ENCODE measurements at regions not wholly inside any gene's neighbourhood (a gene's known extent, or its start where the extent isn't known, plus 50 kb on each side); places are given as distances from the start of the nearest gene placed in this dataset.

- CTCF ChIA-PET = no interaction called here
- Mint-ChIP-seq H3K9me3 (peaks cover 3 to 12% (median 4%) of the 10 kb centered on the region in 5 donors), H3K27ac (no peak overlapping the region)
These were observed 361.6 kb upstream of the GRM3 start for GRCh38 chr7:86282014-86282682.

GRCh38 chr7:86280150-86280549 is 363.6 kb upstream of the GRM3 start:
- no peaks in the 10 kb centered on the region for H3K36me3 ChIP-seq (ENCODE audit: insufficient read depth, low read length)
- no peak overlapping the region for H3K27ac Mint-ChIP-seq
- no peaks in the 10 kb centered on the region for H3K27me3 ChIP-seq (ENCODE audit: insufficient read depth, low read length, poor library complexity, severe bottlenecking)
- peaks cover 2 to 16% (median 7%) of the 10 kb centered on the region in 5 donors for H3K9me3 Mint-ChIP-seq
- DNase-seq = no peak
- no peaks in the 10 kb centered on the region for H3K9me3 ChIP-seq (ENCODE audit: low read length)
- H3K27me3 Mint-ChIP-seq = no peaks in the 10 kb centered on the region
- no peaks in the 10 kb centered on the region for H3K36me3 Mint-ChIP-seq
- H3K4me1 ChIP-seq (ENCODE audit: insufficient read depth, low read length) = no peaks in the 10 kb centered on the region
- H3K27ac ChIP-seq (ENCODE audit: low read depth, low read length) = no peak overlapping the region
- no peak overlapping the region for H3K4me3 ChIP-seq (ENCODE audit: low read length)
- ChIA-PET CTCF (no interaction called here), POLR2A (no interaction called here)
- no peak overlapping the region for H3K4me3 Mint-ChIP-seq
- no peaks in the 10 kb centered on the region for H3K4me1 Mint-ChIP-seq

More at GRCh38 chr7:86282014-86282682, 361.6 kb upstream of the GRM3 start:
- no peak overlapping the region for H3K4me3 ChIP-seq (ENCODE audit: low read length)
- H3K27ac ChIP-seq (ENCODE audit: low read depth, low read length) = no peak overlapping the region
- H3K36me3 ChIP-seq (ENCODE audit: insufficient read depth, low read length) = no peaks in the 10 kb centered on the region
- Mint-ChIP-seq H3K27me3 (no peaks in the 10 kb centered on the region), H3K4me1 (no peaks in the 10 kb centered on the region), H3K4me3 (no peak overlapping the region), H3K36me3 (no peaks in the 10 kb centered on the region)
- H3K27me3 ChIP-seq (ENCODE audit: insufficient read depth, low read length, poor library complexity, severe bottlenecking) = no peaks in the 10 kb centered on the region
- POLR2A ChIA-PET = no interaction called here
- H3K9me3 ChIP-seq (ENCODE audit: low read length) = no peaks in the 10 kb centered on the region
- no peaks in the 10 kb centered on the region for H3K4me1 ChIP-seq (ENCODE audit: insufficient read depth, low read length)
- DNase-seq = no peak

- Mint-ChIP-seq H3K4me1 (no peaks in the 10 kb centered on the region), H3K27me3 (no peaks in the 10 kb centered on the region), H3K27ac (no peak overlapping the region), H3K4me3 (no peak overlapping the region), H3K36me3 (no peaks in the 10 kb centered on the region), H3K9me3 (peaks cover 0 to 31% (median 8%) of the 10 kb centered on the region in 5 donors)
- no peak overlapping the region for H3K4me3 ChIP-seq (ENCODE audit: low read length)
- no peak for DNase-seq
- CTCF ChIA-PET = no interaction called here
- H3K4me1 ChIP-seq (ENCODE audit: insufficient read depth, low read length) = no peaks in the 10 kb centered on the region
- no peak overlapping the region for H3K27ac ChIP-seq (ENCODE audit: low read depth, low read length)
- POLR2A ChIA-PET = no interaction called here
- H3K9me3 ChIP-seq (ENCODE audit: low read length) = no peaks in the 10 kb centered on the region
- no peaks in the 10 kb centered on the region for H3K36me3 ChIP-seq (ENCODE audit: insufficient read depth, low read length)
- H3K27me3 ChIP-seq (ENCODE audit: insufficient read depth, low read length, poor library complexity, severe bottlenecking) = no peaks in the 10 kb centered on the region
These were observed 380.9 kb upstream of the GRM3 start for GRCh38 chr7:86262781-86263180.

- H3K36me3 Mint-ChIP-seq = no peaks in the 10 kb centered on the region
- H3K27ac Mint-ChIP-seq = no peak overlapping the region
- no peaks in the 10 kb centered on the region for H3K27me3 Mint-ChIP-seq
- Histone ChIP-seq H3K4me3 (ENCODE audit: low read length) (no peak overlapping the region), H3K27me3 (ENCODE audit: insufficient read depth, low read length, poor library complexity, severe bottlenecking) (no peaks in the 10 kb centered on the region), H3K4me1 (ENCODE audit: insufficient read depth, low read length) (no peaks in the 10 kb centered on the region), H3K36me3 (ENCODE audit: insufficient read depth, low read length) (no peaks in the 10 kb centered on the region), H3K27ac (ENCODE audit: low read depth, low read length) (no peak overlapping the region), H3K9me3 (ENCODE audit: low read length) (no peaks in the 10 kb centered on the region)
- peaks cover 5 to 27% (median 10%) of the 10 kb centered on the region in 5 donors for H3K9me3 Mint-ChIP-seq
- ChIA-PET CTCF (no interaction called here), POLR2A (no interaction called here)
- DNase-seq = no peak
- H3K4me3 Mint-ChIP-seq = no peak overlapping the region
- no peaks in the 10 kb centered on the region for H3K4me1 Mint-ChIP-seq
These were observed 385.8 kb upstream of the GRM3 start for GRCh38 chr7:86257894-86258293.

GRCh38 chr7:86252406-86252805 is 391.3 kb upstream of the GRM3 start:
- Mint-ChIP-seq H3K9me3 (peaks cover 5 to 43% (median 14%) of the 10 kb centered on the region in 5 donors), H3K27ac (no peak overlapping the region), H3K4me1 (no peaks in the 10 kb centered on the region), H3K27me3 (no peaks in the 10 kb centered on the region), H3K4me3 (no peak overlapping the region), H3K36me3 (no peaks in the 10 kb centered on the region)
- Histone ChIP-seq H3K4me3 (ENCODE audit: low read length) (no peak overlapping the region), H3K27me3 (ENCODE audit: insufficient read depth, low read length, poor library complexity, severe bottlenecking) (no peaks in the 10 kb centered on the region), H3K4me1 (ENCODE audit: insufficient read depth, low read length) (no peaks in the 10 kb centered on the region), H3K27ac (ENCODE audit: low read depth, low read length) (no peak overlapping the region), H3K36me3 (ENCODE audit: insufficient read depth, low read length) (no peaks in the 10 kb centered on the region), H3K9me3 (ENCODE audit: low read length) (no peaks in the 10 kb centered on the region)
- CTCF ChIA-PET = no interaction called here
- POLR2A ChIA-PET = no interaction called here
- DNase-seq = no peak

GRCh38 chr7:86248977-86249376 is 394.7 kb upstream of the GRM3 start:
- H3K27ac Mint-ChIP-seq = no peak overlapping the region
- no peaks in the 10 kb centered on the region for H3K36me3 Mint-ChIP-seq
- no peaks in the 10 kb centered on the region for H3K4me1 Mint-ChIP-seq
- Histone ChIP-seq H3K9me3 (ENCODE audit: low read length) (no peaks in the 10 kb centered on the region), H3K36me3 (ENCODE audit: insufficient read depth, low read length) (no peaks in the 10 kb centered on the region), H3K27me3 (ENCODE audit: insufficient read depth, low read length, poor library complexity, severe bottlenecking) (no peaks in the 10 kb centered on the region), H3K4me3 (ENCODE audit: low read length) (no peak overlapping the region), H3K27ac (ENCODE audit: low read depth, low read length) (no peak overlapping the region), H3K4me1 (ENCODE audit: insufficient read depth, low read length) (no peaks in the 10 kb centered on the region)
- no peaks in the 10 kb centered on the region for H3K27me3 Mint-ChIP-seq
- ChIA-PET POLR2A (no interaction called here), CTCF (no interaction called here)
- H3K4me3 Mint-ChIP-seq = no peak overlapping the region
- H3K9me3 Mint-ChIP-seq = peaks cover 5 to 66% (median 14%) of the 10 kb centered on the region in 5 donors
- DNase-seq = no peak

- H3K27ac ChIP-seq (ENCODE audit: low read depth, low read length) = no peak overlapping the region
- ChIA-PET POLR2A (no interaction called here), CTCF (no interaction called here)
These were observed 400.5 kb upstream of the GRM3 start for GRCh38 chr7:86243171-86243570.

GRCh38 chr7:86226191-86226590 is 417.5 kb upstream of the GRM3 start:
- no peak for DNase-seq

More at GRCh38 chr7:86243171-86243570, 400.5 kb upstream of the GRM3 start:
- Histone ChIP-seq H3K9me3 (ENCODE audit: low read length) (no peaks in the 10 kb centered on the region), H3K4me3 (ENCODE audit: low read length) (no peak overlapping the region), H3K4me1 (ENCODE audit: insufficient read depth, low read length) (no peaks in the 10 kb centered on the region), H3K27me3 (ENCODE audit: insufficient read depth, low read length, poor library complexity, severe bottlenecking) (no peaks in the 10 kb centered on the region), H3K36me3 (ENCODE audit: insufficient read depth, low read length) (no peaks in the 10 kb centered on the region)
- no peaks in the 10 kb centered on the region for H3K27me3 Mint-ChIP-seq
- DNase-seq = no peak
- peaks cover 0 to 31% (median 11%) of the 10 kb centered on the region in 5 donors for H3K9me3 Mint-ChIP-seq
- H3K36me3 Mint-ChIP-seq = peaks cover 0 to 3% (median 0%) of the 10 kb centered on the region in 3 donors
- no peak overlapping the region for H3K4me3 Mint-ChIP-seq
- H3K27ac Mint-ChIP-seq = no peak overlapping the region
- no peaks in the 10 kb centered on the region for H3K4me1 Mint-ChIP-seq

More at GRCh38 chr7:86226191-86226590, 417.5 kb upstream of the GRM3 start:
- peaks cover 8 to 27% (median 17%) of the 10 kb centered on the region in 5 donors for H3K9me3 Mint-ChIP-seq
- H3K9me3 ChIP-seq (ENCODE audit: low read length) = no peaks in the 10 kb centered on the region
- ChIA-PET CTCF (no interaction called here), POLR2A (no interaction called here)
- no peaks in the 10 kb centered on the region for H3K36me3 ChIP-seq (ENCODE audit: insufficient read depth, low read length)
- H3K27ac Mint-ChIP-seq = no peak overlapping the region
- no peak overlapping the region for H3K27ac ChIP-seq (ENCODE audit: low read depth, low read length)
- no peaks in the 10 kb centered on the region for H3K36me3 Mint-ChIP-seq
- no peaks in the 10 kb centered on the region for H3K27me3 ChIP-seq (ENCODE audit: insufficient read depth, low read length, poor library complexity, severe bottlenecking)
- no peak overlapping the region for H3K4me3 Mint-ChIP-seq
- no peaks in the 10 kb centered on the region for H3K4me1 ChIP-seq (ENCODE audit: insufficient read depth, low read length)
- no peak overlapping the region for H3K4me3 ChIP-seq (ENCODE audit: low read length)
- no peaks in the 10 kb centered on the region for H3K27me3 Mint-ChIP-seq
- no peaks in the 10 kb centered on the region for H3K4me1 Mint-ChIP-seq
